ENCODE measurements at regions not wholly inside any gene's neighbourhood (a gene's known extent, or its start where the extent isn't known, plus 50 kb on each side); places are given as distances from the start of the nearest gene placed in this dataset.

GRCh38 chr6:120735641-120736040, 598.6 kb downstream of the TBC1D32 start:
- in situ Hi-C loops (cut with MboI; ENCODE audit: low pct_unique_long_range_greater_than_20kb, low sequenced_read_pairs, unreplicated experiment): no loop called here

GRCh38 chr6:120711255-120711654, 623.0 kb downstream of the TBC1D32 start:
- in situ Hi-C loops (cut with MboI; ENCODE audit: low pct_unique_long_range_greater_than_20kb, low sequenced_read_pairs, unreplicated experiment): no loop called here
- TF ChIP-seq, protein P1, sequence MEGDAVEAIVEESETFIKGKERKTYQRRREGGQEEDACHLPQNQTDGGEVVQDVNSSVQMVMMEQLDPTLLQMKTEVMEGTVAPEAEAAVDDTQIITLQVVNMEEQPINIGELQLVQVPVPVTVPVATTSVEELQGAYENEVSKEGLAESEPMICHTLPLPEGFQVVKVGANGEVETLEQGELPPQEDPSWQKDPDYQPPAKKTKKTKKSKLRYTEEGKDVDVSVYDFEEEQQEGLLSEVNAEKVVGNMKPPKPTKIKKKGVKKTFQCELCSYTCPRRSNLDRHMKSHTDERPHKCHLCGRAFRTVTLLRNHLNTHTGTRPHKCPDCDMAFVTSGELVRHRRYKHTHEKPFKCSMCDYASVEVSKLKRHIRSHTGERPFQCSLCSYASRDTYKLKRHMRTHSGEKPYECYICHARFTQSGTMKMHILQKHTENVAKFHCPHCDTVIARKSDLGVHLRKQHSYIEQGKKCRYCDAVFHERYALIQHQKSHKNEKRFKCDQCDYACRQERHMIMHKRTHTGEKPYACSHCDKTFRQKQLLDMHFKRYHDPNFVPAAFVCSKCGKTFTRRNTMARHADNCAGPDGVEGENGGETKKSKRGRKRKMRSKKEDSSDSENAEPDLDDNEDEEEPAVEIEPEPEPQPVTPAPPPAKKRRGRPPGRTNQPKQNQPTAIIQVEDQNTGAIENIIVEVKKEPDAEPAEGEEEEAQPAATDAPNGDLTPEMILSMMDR (IDR thresholded peaks at IDR 0.05; ENCODE audit: extremely low read depth, insufficient read depth, missing control alignments): no peak
- no peak for DNase-seq (ENCODE audit: low spot score)

More at GRCh38 chr6:120735641-120736040, 598.6 kb downstream of the TBC1D32 start:
- DNase-seq (ENCODE audit: low spot score): no peak
- TF ChIP-seq, protein P1 (IDR thresholded peaks at IDR 0.05; ENCODE audit: extremely low read depth, insufficient read depth, missing control alignments): no peak

GRCh38 chr6:120700001-120700400, 634.3 kb downstream of the TBC1D32 start:
- TF ChIP-seq, protein P1 (IDR thresholded peaks at IDR 0.05; ENCODE audit: extremely low read depth, insufficient read depth, missing control alignments): no peak
- in situ Hi-C loops (cut with MboI; ENCODE audit: low pct_unique_long_range_greater_than_20kb, low sequenced_read_pairs, unreplicated experiment): no loop called here

DNA sequence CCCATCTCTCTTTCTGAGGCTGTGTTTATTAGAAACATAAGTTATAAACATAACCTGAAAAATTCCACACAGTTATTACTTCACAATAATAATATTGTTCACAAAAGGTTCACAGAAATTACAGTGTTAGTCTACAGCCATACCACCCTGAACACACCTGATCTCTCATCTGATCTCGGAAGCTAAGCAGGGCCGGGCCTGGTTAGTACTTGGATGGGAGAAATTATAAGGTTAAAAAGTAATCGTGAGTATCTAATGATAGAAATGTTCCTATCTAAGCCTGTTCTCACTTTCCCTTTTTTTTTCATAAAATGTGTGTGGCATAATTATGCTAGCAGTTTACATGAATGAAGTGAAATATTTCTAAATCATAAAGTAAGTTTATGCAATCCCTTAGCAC, 647.8 kb downstream of the TBC1D32 start:
- DNase-seq (ENCODE audit: low spot score): no peak
- TF ChIP-seq, protein P1 (IDR thresholded peaks at IDR 0.05; ENCODE audit: extremely low read depth, insufficient read depth, missing control alignments): no peak
- in situ Hi-C loops (cut with MboI; ENCODE audit: low pct_unique_long_range_greater_than_20kb, low sequenced_read_pairs, unreplicated experiment): no loop called here

More at GRCh38 chr6:120700001-120700400, 634.3 kb downstream of the TBC1D32 start:
- no peak for DNase-seq (ENCODE audit: low spot score)

DNA sequence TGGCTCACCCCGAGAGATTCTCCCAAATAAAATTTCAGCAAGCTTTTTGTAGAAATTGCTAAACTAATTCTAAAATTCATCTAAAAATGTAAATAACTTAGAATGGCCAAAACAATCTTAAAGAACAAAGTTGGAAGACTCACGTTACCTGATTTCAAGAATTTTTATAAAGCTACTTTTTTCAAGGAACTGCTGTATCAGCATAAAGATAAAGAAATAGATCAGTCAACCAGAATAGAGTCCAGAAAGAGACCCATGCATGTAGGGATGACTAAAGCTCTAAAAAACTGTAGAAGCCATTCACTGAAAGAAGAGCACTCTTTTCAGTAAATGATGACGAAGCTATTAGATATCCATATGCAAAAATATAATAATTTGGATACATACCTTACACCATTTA, 652.1 kb downstream of the TBC1D32 start:
- TF ChIP-seq, protein P1 (IDR thresholded peaks at IDR 0.05; ENCODE audit: extremely low read depth, insufficient read depth, missing control alignments): no peak
- no peak for DNase-seq (ENCODE audit: low spot score)
- in situ Hi-C loops (cut with MboI; ENCODE audit: low pct_unique_long_range_greater_than_20kb, low sequenced_read_pairs, unreplicated experiment): no loop called here

DNA sequence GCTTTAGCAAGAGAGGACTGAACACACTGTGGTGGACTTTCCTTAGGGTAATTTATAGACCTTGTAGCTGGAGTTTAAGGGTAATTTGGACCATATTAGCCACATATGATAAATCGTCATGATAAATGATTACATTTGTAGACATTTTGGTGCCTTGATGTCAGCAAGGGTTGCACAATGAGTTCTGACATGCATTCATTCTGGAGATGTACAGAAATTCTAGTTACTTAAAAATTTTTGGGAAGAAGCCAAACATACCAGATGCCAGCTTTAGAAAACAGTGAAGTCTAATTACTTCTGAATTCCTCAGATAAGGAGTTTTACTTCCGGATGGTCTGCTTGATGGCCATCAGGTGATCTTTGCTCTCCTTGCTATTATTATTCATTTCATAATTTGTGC, 653.1 kb downstream of the TBC1D32 start:
- in situ Hi-C loops (cut with MboI; ENCODE audit: low pct_unique_long_range_greater_than_20kb, low sequenced_read_pairs, unreplicated experiment): no loop called here
- no peak for DNase-seq (ENCODE audit: low spot score)
- TF ChIP-seq, protein P1 (IDR thresholded peaks at IDR 0.05; ENCODE audit: extremely low read depth, insufficient read depth, missing control alignments): no peak

DNA sequence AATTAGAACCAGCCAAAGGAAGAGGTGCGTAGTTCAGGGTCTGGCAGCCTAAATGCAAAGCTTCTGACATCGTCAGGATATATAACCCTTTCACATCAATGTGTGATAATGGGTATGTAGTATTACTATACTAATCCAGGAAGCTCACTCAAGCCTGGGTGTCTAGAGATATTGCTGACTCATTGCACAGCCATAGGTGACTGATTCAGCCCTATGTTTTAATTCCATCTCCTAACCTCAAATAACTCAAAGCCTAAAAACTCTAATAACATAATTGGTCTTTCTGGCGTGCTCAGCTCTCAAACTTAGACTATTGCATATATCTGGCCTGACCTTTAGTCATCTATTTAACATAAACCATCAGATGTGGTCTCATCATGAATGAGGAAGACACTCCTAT, 658.4 kb downstream of the TBC1D32 start:
- DNase-seq (ENCODE audit: low spot score): no peak
- TF ChIP-seq, protein P1 (IDR thresholded peaks at IDR 0.05; ENCODE audit: extremely low read depth, insufficient read depth, missing control alignments): no peak
- in situ Hi-C loops (cut with MboI; ENCODE audit: low pct_unique_long_range_greater_than_20kb, low sequenced_read_pairs, unreplicated experiment): no loop called here

Data from GM13977 (cell line).